H1 (cell line): ENCODE measurements at regions not wholly inside any gene's neighbourhood (a gene's known extent, or its start where the extent isn't known, plus 50 kb on each side); places are given as distances from the start of the nearest gene placed in this dataset.

ENCODE experiments used
- CTCF ChIA-PET: fragments of 300-600 bp; sonication (Branson Sonifier 250); formaldehyde crosslinking; loops from one replicate; lab custom pipeline; 2021; ENCODE audit not compliant: partially characterized antibody; lab: Charles Lee
- POLR2A ChIA-PET: fragments of 300-600 bp; sonication (Branson Sonifier 250); formaldehyde crosslinking; loops from one replicate; lab custom pipeline; 2021; ENCODE audit warnings: inconsistent platforms; ENCODE audit not compliant: partially characterized antibody; lab: Charles Lee
- DNase-seq, 2 experiments: peaks; one replicate each; pipeline versions ENCODE4 v3.0.0 to v3.0.0-alpha.2; 2010 to 2022; ENCODE audit warnings: low spot score in 2 of 2, low read depth in 1 of 2, mixed read lengths in 1 of 2
- FAIRE-seq: peaks from 2 replicates; lab custom pipeline; 2011; peaks lifted over from hg19 to GRCh38; lab: Jason Lieb, UNC
- H2AFZ ChIP-seq: 2 replicates; pipeline ENCODE4 v1.8.1; 2012; ENCODE audit warnings: low read length, inconsistent platforms
- H2AK5ac ChIP-seq: 2 replicates; pipeline ENCODE4 v1.6.1; 2013; ENCODE audit warnings: low read depth, low read length
- H2BK120ac ChIP-seq: replicated peaks from 2 replicates; pipeline ENCODE3; 2013; ENCODE audit warnings: low read depth, low read length, inconsistent platforms
- H2BK12ac ChIP-seq: 2 replicates; pipeline ENCODE4 v1.6.1; 2013; ENCODE audit warnings: low read depth, low read length
- H2BK15ac ChIP-seq: 2 replicates; pipeline ENCODE4 v1.6.1; 2013; ENCODE audit warnings: low read length
- H2BK20ac ChIP-seq: 2 replicates; pipeline ENCODE4 v1.6.1; 2013; ENCODE audit warnings: low read length
- H2BK5ac ChIP-seq: 2 replicates; pipeline ENCODE4 v1.6.1; 2013; ENCODE audit warnings: low read depth, low read length
- H3K14ac ChIP-seq: 2 replicates; pipeline ENCODE4 v1.6.1; 2013; ENCODE audit warnings: inconsistent platforms; ENCODE audit not compliant: insufficient read length
- H3K18ac ChIP-seq: 2 replicates; pipeline ENCODE4 v1.6.1; 2013; ENCODE audit warnings: low read length; ENCODE audit errors: extremely low read depth
- H3K23ac ChIP-seq: 2 replicates; pipeline ENCODE4 v1.6.1; 2013; ENCODE audit warnings: inconsistent platforms; ENCODE audit not compliant: insufficient read length
- H3K23me2 ChIP-seq: 2 replicates; pipeline ENCODE4 v1.6.1; 2013; ENCODE audit warnings: low read depth, low read length
- H3K27ac ChIP-seq: 2 replicates; pipeline ENCODE4 v1.6.1; 2011; ENCODE audit warnings: low read depth, low read length, inconsistent platforms
- H3K27me3 ChIP-seq, 4 experiments: replicated peaks in 1 of 4; 1 replicate in 1 of 4; 2 replicates in 3 of 4; pipeline versions ENCODE4 v1.6.1 to v1.8.1; 2011 to 2013; ENCODE audit warnings: low read length in 3 of 4, mild to moderate bottlenecking in 3 of 4, inconsistent platforms in 2 of 4, mixed read lengths in 2 of 4, moderate library complexity in 1 of 4; ENCODE audit not compliant: control insufficient read depth in 3 of 4, insufficient read depth in 3 of 4; ENCODE audit errors: extremely low read depth in 1 of 4
- H3K36me3 ChIP-seq, 4 experiments: 2 replicates each; pipeline versions ENCODE4 v1.6.1 to v1.8.1; 2011 to 2013; ENCODE audit warnings: mild to moderate bottlenecking in 4 of 4, low read length in 3 of 4, moderate library complexity in 2 of 4, control low read depth in 1 of 4, inconsistent platforms in 1 of 4; ENCODE audit not compliant: insufficient read depth in 4 of 4, control insufficient read depth in 2 of 4
- H3K4ac ChIP-seq: replicated peaks from 2 replicates; pipeline ENCODE3; 2013; ENCODE audit warnings: low read length, low read depth, mixed read lengths, inconsistent platforms; ENCODE audit not compliant: insufficient read length
- H3K4me1 ChIP-seq, 4 experiments: replicated peaks in 1 of 4; 1 replicate in 1 of 4; 2 replicates in 3 of 4; pipeline versions ENCODE4 v1.6.1 to v1.8.1; 2011 to 2013; ENCODE audit warnings: low read length in 3 of 4, inconsistent platforms in 2 of 4, mixed read lengths in 1 of 4; ENCODE audit not compliant: insufficient read depth in 4 of 4, control insufficient read depth in 3 of 4
- H3K4me2 ChIP-seq, 2 experiments: 2 replicates each; pipeline versions ENCODE4 v1.6.1 to v1.8.1; 2011 to 2013; ENCODE audit warnings: low read depth in 2 of 2, low read length in 2 of 2, control low read depth in 1 of 2, inconsistent platforms in 1 of 2, mild to moderate bottlenecking in 1 of 2; ENCODE audit not compliant: insufficient read depth in 1 of 2
- H3K4me3 ChIP-seq, 4 experiments: fragments of 200-600, 300-600 bp in 1 of 4; sonication (generic), shearing (Covaris generic), sonication (Bioruptor Twin) in 1 of 4; 2 replicates each; pipeline versions ENCODE4 v1.5.1 to v1.8.1; 2011 to 2016; ENCODE audit warnings: low read length in 4 of 4, low read depth in 3 of 4, control low read depth in 2 of 4, inconsistent platforms in 2 of 4, mild to moderate bottlenecking in 2 of 4, mixed read lengths in 1 of 4, moderate library complexity in 1 of 4; ENCODE audit not compliant: insufficient read depth in 2 of 4; ENCODE audit errors: extremely low read depth in 1 of 4
- H3K56ac ChIP-seq: replicated peaks from 2 replicates; pipeline ENCODE3; 2013; ENCODE audit warnings: low read depth, mild to moderate bottlenecking, mixed read lengths, low read length, inconsistent platforms; ENCODE audit not compliant: insufficient read length
- H3K79me1 ChIP-seq: 2 replicates; pipeline ENCODE4 v1.6.1; 2013; ENCODE audit warnings: low read depth, low read length, control low read depth
- H3K79me2 ChIP-seq, 2 experiments: 2 replicates each; pipeline versions ENCODE4 v1.6.1 to v1.8.1; 2012 to 2013; ENCODE audit warnings: low read length in 2 of 2, mild to moderate bottlenecking in 2 of 2, inconsistent platforms in 1 of 2; ENCODE audit not compliant: insufficient read depth in 2 of 2, control insufficient read depth in 1 of 2
- H3K9ac ChIP-seq, 4 experiments: replicated peaks in 1 of 4; 1 replicate in 1 of 4; 2 replicates in 3 of 4; pipeline versions ENCODE4 v1.6.1 to v1.8.1; 2011 to 2013; ENCODE audit warnings: low read depth in 3 of 4, low read length in 3 of 4, control low read depth in 2 of 4, mild to moderate bottlenecking in 2 of 4, moderate library complexity in 2 of 4, inconsistent platforms in 1 of 4; ENCODE audit errors: extremely low read depth in 1 of 4
- H3K9me3 ChIP-seq, 2 experiments: 2 replicates each; pipeline versions ENCODE4 v1.6.1 to v1.8.1; 2012 to 2013; ENCODE audit warnings: mild to moderate bottlenecking in 2 of 2, moderate library complexity in 2 of 2, control low read depth in 1 of 2, inconsistent platforms in 1 of 2, low read depth in 1 of 2, low read length in 1 of 2, mixed read lengths in 1 of 2; ENCODE audit not compliant: insufficient read depth in 2 of 2
- H4K20me1 ChIP-seq, 2 experiments: replicated peaks in 1 of 2; 2 replicates each; pipeline versions ENCODE3 to v1.8.1; 2011 to 2013; ENCODE audit warnings: inconsistent platforms in 2 of 2, low read length in 2 of 2, mild to moderate bottlenecking in 1 of 2; ENCODE audit not compliant: insufficient read depth in 2 of 2, control insufficient read depth in 1 of 2
- H4K5ac ChIP-seq: 2 replicates; pipeline ENCODE4 v1.6.1; 2013; ENCODE audit warnings: low read length, low read depth, mixed read lengths, inconsistent platforms; ENCODE audit not compliant: insufficient read length
- H4K8ac ChIP-seq: 2 replicates; pipeline ENCODE4 v1.8.0; 2013; ENCODE audit warnings: mild to moderate bottlenecking, moderate library complexity, low read length, inconsistent platforms; ENCODE audit not compliant: insufficient read depth; ENCODE audit errors: extremely low read depth
- H4K91ac ChIP-seq: replicated peaks from 2 replicates; pipeline ENCODE3; 2013; ENCODE audit warnings: low read length, mixed read lengths, inconsistent platforms; ENCODE audit not compliant: insufficient read length
- ASH2L ChIP-seq: fragments of 200-600, 300-600 bp; sonication (generic); IDR thresholded peaks from one replicate; pipeline ENCODE4 v1.7.1; 2017; ENCODE audit warnings: low read length
- CEBPB ChIP-seq: IDR thresholded peaks from 2 replicates; pipeline ENCODE4 v1.6.1; 2012; ENCODE audit warnings: low read depth, low read length
- CHD1 ChIP-seq: IDR thresholded peaks from 2 replicates; pipeline ENCODE4 v1.6.1; 2012; ENCODE audit warnings: low read depth, low read length, improper control_type of control experiment
- EP300 ChIP-seq, 2 experiments: IDR thresholded peaks; 1 replicate in 1 of 2; 2 replicates in 1 of 2; pipeline ENCODE4 v1.6.1; 2011 to 2012; ENCODE audit warnings: low read depth in 2 of 2, low read length in 2 of 2, mild to moderate bottlenecking in 2 of 2, borderline replicate concordance in 1 of 2, inconsistent platforms in 1 of 2, moderate library complexity in 1 of 2
- FOSL1 ChIP-seq: IDR thresholded peaks from 2 replicates; pipeline ENCODE4 v1.6.1; 2011; ENCODE audit warnings: mild to moderate bottlenecking, low read depth, low read length, moderate library complexity; ENCODE audit not compliant: insufficient read depth
- KDM4A ChIP-seq: IDR thresholded peaks from one replicate; pipeline ENCODE4 v1.7.1; 2012; ENCODE audit warnings: low read depth, mild to moderate bottlenecking, moderate library complexity, low read length, inconsistent platforms; ENCODE audit not compliant: severe bottlenecking
- RAD21 ChIP-seq, 2 experiments: IDR thresholded peaks in 1 of 2; conservative IDR thresholded peaks in 1 of 2; 2 replicates each; pipeline ENCODE4 v1.6.1; 2011; ENCODE audit warnings: low read depth in 2 of 2, low read length in 2 of 2, improper control_type of control experiment in 1 of 2, inconsistent platforms in 1 of 2, mild to moderate bottlenecking in 1 of 2, moderate library complexity in 1 of 2
- RBBP5 ChIP-seq: IDR thresholded peaks from 2 replicates; pipeline ENCODE4 v1.7.1; 2012; ENCODE audit warnings: low read depth, mild to moderate bottlenecking, inconsistent platforms, low read length, moderate library complexity, borderline replicate concordance
- SIRT6 ChIP-seq: IDR thresholded peaks from one replicate; pipeline ENCODE4 v1.7.1; 2012; ENCODE audit warnings: low read length, inconsistent platforms
- SRF ChIP-seq: IDR thresholded peaks from 2 replicates; pipeline ENCODE4 v1.6.1; 2011; ENCODE audit warnings: mild to moderate bottlenecking, low read depth, low read length, moderate library complexity
- YY1 ChIP-seq: IDR thresholded peaks from 2 replicates; pipeline ENCODE4 v1.6.1; 2011; ENCODE audit warnings: low read depth, mild to moderate bottlenecking, low read length
- WGBS, 2 experiments: shearing (Covaris generic) in 1 of 2; methylation state at CpG; one replicate each; pipeline versions ENCODE4 v1.1.6 to v1.1.7; 2013 to 2015; ENCODE audit warnings: low lambda C conversion rate in 2 of 2, mixed read lengths in 2 of 2, inconsistent platforms in 1 of 2, low coverage in 1 of 2, missing lambda C conversion rate in 1 of 2; ENCODE audit not compliant: insufficient replicate concordance in 2 of 2, insufficient coverage in 1 of 2, insufficient read length in 1 of 2; ENCODE audit errors: extremely low coverage in 1 of 2, missing lambda C conversion rate in 1 of 2; 5-methylcytosine and 5-hydroxymethylcytosine counted together
- TF ChIP-seq, protein P1 (sequence below): IDR thresholded peaks from 2 replicates; pipeline ENCODE4 v1.6.1; 2011; ENCODE audit warnings: low read length, improper control_type of control experiment

DNA sequence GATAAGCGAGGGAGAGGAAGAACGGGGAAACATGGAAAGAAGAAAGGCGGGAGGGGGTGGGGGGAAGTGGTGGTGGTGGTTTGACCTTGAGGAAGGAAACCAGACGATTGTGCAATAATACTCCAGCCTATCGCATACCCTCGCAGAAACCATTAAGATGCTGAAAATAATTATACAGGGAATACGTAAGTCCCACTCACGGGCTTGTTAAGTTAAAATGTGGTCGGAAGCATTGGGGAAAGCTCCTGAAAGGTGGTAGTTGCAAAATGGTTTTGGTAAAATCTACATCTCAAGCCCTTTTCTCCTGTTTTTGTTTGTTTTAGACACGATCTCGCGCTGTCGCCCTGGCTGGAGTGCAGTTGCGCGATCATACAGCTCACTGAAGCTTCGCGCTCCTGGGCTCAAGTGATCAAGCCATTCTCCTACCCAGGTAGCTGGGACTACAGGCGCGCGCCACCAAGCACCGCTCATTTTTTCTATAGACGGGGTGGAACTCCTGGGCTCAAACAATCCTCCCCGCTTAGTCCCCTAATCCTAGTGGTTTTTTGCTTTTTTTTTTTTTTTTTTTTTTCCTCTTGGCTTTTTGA is 128.9 kb upstream of the ZNF184 start:
- FAIRE-seq, result peak; percentile 69
- TF ChIP-seq YY1 (no peak), SRF (no peak), CEBPB (peak; percentile 96), ASH2L (no peak), SIRT6 (no peak), RBBP5 (peak; percentile 18; the same call in 1 of the 2 replicates), KDM4A (peak; percentile 58), FOSL1 (no peak), RAD21 (IDR thresholded peaks at IDR 0.05 in 1 of 2, conservative IDR thresholded peaks at IDR 0.05 in 1 of 2; ENCODE audit: low read depth in 2 of 2, low read length in 2 of 2) (0 out of 4 replicates have a peak, but pooled peaks of 1 of the 2 experiments have one; percentile 0), EP300 (IDR thresholded peaks at IDR 0.05; ENCODE audit: borderline replicate concordance in 1 of 2, low read depth in 2 of 2, low read length in 2 of 2) (no peak), CHD1 (no peak)
- TF ChIP-seq, protein P1, sequence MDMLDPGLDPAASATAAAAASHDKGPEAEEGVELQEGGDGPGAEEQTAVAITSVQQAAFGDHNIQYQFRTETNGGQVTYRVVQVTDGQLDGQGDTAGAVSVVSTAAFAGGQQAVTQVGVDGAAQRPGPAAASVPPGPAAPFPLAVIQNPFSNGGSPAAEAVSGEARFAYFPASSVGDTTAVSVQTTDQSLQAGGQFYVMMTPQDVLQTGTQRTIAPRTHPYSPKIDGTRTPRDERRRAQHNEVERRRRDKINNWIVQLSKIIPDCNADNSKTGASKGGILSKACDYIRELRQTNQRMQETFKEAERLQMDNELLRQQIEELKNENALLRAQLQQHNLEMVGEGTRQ, result no peak

More for the DNA sequence above, 128.9 kb upstream of the ZNF184 start:
- no peak overlapping the region for H2BK20ac ChIP-seq
- no peak overlapping the region for H4K8ac ChIP-seq
- H3K18ac ChIP-seq, result no peak overlapping the region
- no peak overlapping the region for H3K14ac ChIP-seq
- H4K20me1 ChIP-seq, result no peaks in the 10 kb centered on the region
- H3K56ac ChIP-seq, result no peak overlapping the region
- H3K27ac ChIP-seq, result no peak overlapping the region
- POLR2A ChIA-PET, result interaction anchor here (0.9 to 1.2 kb wide), 2 partner anchors 8 to 10 kb away, joined by 4 read pairs; no protein-coding TSS in a partner anchor
- H2BK12ac ChIP-seq, result no peak overlapping the region
- 1% methylated on average over 22 of the region's 23 CpGs; no CpG with 5 or more reads in 1 of the 2 experiments for WGBS, 2 experiments
- H2BK5ac ChIP-seq, result no peak overlapping the region
- peak overlapping the region; percentile 55 to 74 for H3K4me2 ChIP-seq
- no peaks in the 10 kb centered on the region for H3K9me3 ChIP-seq
- no peak overlapping the region for H4K91ac ChIP-seq
- peak overlapping the region; percentile 100 for H2AFZ ChIP-seq
- CTCF ChIA-PET, result interaction anchor here (1.1 to 2.2 kb wide), 4 partner anchors 9 to 106 kb away, joined by 3 to 7 read pairs (median 4); no protein-coding TSS in a partner anchor
- peaks cover 4% of the 10 kb centered on the region; the same call in 1 of the 2 replicates for H3K23me2 ChIP-seq
- H4K5ac ChIP-seq, result no peak overlapping the region
- peak in 1 of 2 experiments; percentile 65 for DNase-seq
- no peaks in the 10 kb centered on the region for H3K79me1 ChIP-seq
- no peak overlapping the region for H2BK120ac ChIP-seq
- no peaks in the 10 kb centered on the region for H3K27me3 ChIP-seq
- H2AK5ac ChIP-seq, result no peak overlapping the region
- no peaks in the 10 kb centered on the region for H3K4me1 ChIP-seq
- no peak overlapping the region for H3K23ac ChIP-seq
- H3K4me3 ChIP-seq, result peak overlapping the region; percentile 78 to 93 (median 84)
- H2BK15ac ChIP-seq, result no peak overlapping the region
- H3K9ac ChIP-seq, result peak overlapping the region in 2 of 4 experiments; percentile 35 to 43; a peak in 3 of 7 replicates
- H3K79me2 ChIP-seq, result no peaks in the 10 kb centered on the region
- no peaks in the 10 kb centered on the region for H3K36me3 ChIP-seq
- no peak overlapping the region for H3K4ac ChIP-seq
